G401.6 (cell line): ENCODE measurements at regions not wholly inside any gene's neighbourhood (a gene's known extent, or its start where the extent isn't known, plus 50 kb on each side); places are given as distances from the start of the nearest gene placed in this dataset.
"Not testable (repeated sequence)": the region's sequence is repeated elsewhere in the genome, so short reads cannot be mapped to it uniquely, and the experiment has no call there.

Source experiments
- FAIRE-seq: peaks from 2 replicates; lab custom pipeline; 2012; peaks lifted over from hg19 to GRCh38; lab: Jason Lieb, UNC

DNA sequence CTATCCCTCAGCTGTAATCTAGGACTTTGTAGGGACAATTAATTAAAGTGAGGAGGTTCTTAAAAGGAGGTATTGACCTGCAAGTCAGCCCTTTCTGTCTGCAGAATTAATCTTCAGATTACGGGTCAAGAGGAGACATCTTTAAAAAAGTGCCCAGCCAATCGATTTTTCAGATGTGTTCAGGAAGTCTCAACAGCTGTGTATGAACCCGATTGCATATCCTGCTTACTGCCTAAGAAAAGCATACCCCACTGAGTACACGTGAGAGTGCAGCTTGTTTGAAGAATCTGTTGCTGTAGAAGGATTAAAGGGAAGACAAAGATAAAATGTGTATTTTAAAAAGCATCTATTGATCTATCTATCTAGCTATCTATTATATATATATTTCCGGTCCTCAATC, 1194.5 kb downstream of the UQCRFS1 start:
- no peak for FAIRE-seq

GRCh38 chr19:28014615-28015405, 1198.1 kb downstream of the UQCRFS1 start:
- no peak for FAIRE-seq

- FAIRE-seq, result peak; percentile 76
Measured at GRCh38 chr19:28012361-28012760, 1200.6 kb downstream of the UQCRFS1 start.

DNA sequence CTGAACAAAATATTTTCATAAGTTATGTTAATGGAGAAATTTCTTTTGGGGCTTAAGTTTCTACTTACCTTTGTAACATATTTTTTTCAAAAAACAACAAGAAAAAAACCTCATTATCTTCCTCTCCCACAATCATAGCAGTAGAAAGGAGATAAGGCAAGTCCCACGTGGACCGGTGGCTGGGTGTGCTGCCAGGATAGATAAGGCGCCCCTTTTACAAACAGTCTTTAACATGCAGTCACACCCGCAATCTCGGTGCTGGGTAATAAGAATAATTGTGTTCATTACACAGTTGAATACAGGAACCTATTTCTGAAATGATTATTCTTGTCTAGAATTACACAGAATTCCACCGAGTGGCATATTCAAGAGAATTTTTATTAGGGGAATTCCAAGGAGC, 1202.3 kb downstream of the UQCRFS1 start:
- peak; percentile 94 for FAIRE-seq

GRCh38 chr19:28009696-28010095, 1203.3 kb downstream of the UQCRFS1 start:
- peak; percentile 44 for FAIRE-seq

DNA sequence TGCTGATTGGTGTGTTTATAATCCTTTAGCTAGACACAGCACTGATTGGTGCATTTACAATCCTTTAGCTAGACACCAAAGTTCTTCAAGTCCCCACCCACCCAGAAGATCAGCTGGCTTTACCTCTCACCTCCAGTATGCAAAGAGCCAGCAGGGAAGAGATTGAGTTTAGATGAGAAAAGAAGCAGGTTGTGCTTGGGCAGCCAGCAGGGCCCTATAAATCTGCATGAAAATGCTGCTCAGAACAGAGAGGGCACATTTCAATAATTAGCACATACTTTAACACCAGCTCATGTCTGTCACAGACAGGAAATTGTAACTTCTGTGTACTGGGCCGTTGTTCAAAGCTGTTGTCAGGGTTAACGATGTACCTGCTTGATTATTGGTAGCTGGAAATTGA, 1204.3 kb downstream of the UQCRFS1 start:
- FAIRE-seq, result peak; percentile 68

DNA sequence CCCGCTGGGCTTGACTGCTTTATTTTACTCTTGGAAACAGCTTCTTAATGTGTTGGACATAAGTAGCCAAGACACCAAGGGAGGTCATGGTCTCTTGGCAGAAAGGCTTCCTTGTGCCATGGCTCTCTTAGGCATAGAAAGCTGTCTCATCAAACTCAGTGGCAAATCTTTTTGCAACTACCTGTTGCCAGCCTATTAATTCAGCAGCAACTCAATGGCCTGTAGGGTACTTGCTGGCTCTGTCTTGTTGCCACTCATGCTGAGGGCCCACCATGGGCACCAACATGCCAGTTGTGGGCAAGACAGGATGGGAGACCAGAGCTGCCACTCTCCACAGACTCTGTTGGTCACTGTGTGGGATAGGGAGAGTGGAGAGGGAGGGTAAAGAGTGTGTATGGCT, 1209.4 kb downstream of the UQCRFS1 start:
- FAIRE-seq, result no peak

DNA sequence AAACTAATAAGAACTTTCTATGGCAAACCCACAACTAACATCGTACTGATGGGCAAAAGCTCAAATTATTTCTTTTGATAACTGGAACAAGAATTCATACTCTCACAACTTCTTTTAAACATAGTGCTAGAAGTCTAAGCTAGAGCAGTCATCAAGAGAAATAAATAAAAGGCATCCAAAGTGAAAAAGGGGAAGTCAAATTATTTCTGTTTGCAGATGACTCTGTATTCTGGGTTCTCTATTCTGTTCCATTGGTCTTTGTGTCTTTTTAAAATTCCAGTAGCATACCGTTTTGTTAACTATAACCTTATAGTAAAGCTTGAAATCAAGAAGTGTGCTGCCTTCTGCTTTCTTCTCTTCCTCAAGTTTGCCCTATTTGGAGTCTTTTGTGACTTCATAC, 1215.9 kb downstream of the UQCRFS1 start:
- no peak for FAIRE-seq

DNA sequence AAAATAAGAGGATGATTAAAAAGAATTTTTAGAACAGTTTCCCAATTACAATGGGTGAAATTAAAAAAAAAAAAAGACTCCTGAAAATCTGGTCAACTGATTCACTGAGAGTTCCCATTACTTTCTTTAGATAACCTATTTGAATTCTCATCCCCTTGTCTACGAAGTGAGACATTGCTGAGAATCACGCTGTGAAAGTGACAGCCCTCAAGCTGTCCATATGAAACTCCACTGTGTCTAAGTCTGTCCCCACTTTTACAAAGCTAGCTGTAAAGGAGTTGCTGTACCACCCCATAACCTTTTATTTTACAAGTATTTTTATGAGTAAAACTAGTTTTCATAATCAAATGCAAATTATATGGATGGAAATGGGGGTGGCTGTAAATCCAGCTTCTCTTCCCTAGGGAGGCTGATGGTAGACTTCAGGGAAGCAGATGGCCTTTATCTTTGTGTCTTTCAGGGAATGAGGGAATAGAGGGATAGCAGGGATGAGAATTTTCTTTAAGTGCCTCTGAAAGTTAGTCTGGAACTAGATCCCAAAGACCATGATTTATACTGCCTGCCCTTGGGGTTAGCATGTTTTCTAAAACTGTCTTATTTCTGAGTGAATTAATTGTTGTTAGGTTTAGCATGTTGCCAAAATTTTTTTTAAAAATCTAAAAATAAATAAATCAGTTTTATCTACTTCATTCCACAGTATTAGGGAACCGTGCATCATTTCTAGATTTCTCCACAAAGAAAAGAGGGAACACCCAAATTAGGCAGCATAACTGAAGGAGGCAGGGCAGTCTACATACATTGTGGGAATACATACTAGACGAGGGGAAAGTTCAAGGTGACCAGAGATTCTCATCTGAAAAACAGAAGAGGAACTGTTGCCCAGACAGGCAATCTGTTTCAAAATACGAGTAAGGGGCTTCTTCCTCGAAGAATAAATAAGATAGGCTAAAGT, 1219.1 kb downstream of the UQCRFS1 start:
- FAIRE-seq, result no peak

DNA sequence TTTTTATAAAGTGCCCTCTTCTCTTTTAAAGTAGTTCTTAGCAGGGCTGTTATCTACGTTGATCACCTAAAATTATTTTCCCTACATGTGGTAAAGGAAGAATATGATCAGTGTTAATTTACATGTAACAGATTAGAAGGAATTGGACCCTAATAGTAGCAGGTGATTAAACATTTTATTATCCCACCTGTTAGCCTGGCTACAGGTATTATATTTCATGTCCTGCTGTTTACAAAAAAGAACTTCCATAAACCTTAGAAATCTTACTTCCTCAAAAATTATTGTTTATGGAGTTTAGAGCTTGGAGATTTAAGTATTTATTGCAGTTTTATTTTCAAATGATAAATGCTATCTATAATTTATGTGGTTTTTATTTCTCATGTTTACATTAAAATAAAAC, 1226.7 kb downstream of the UQCRFS1 start:
- FAIRE-seq, result no peak

DNA sequence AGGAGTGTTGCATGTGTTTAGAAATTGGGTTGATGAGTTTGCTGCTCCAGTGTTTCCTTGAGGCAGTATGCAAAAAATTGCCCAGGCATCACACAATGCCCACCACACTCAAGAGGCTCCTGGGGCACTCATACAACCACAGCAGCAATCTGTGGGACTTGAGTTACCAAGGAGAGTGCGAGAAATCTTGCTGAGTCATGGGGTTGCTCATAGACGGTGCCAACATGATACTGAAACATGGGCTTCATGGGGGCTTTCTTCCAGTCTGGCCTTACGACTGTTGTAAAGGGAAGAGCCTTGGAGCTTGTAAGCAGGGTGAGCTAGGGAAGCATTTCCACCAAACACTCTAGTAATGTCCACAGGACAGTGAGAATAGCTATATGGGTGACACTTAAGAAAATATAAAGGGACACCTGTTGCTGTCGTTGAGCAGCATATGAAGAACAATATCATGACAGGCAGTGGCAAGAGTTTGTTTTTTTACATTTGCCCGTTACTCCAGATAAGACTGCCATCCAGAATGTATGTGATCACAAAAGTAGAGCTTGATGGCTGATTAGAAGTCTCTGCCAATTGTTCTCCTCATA, 1237.4 kb downstream of the UQCRFS1 start:
- no peak for FAIRE-seq

DNA sequence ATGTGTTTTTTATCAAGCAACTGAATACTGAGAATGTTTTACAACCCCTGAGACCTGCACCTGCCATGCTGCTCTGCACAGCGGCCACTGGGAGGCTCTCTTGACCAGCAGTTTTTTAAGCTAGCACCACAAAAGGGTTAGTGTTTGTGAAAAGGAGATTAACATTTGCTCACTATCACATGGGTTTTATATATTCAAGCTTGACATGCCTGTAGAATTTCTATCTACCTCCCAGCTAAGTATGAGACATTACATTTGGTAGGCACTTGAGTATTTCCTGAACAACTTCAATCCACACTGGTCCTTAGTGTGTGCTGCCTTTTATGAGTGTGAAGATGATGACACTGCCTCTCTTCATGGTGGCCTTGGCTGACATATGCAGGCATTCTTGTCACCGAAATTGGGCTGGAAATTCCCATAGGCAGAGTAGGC, 1238.9 kb downstream of the UQCRFS1 start:
- peak; percentile 96 for FAIRE-seq

DNA sequence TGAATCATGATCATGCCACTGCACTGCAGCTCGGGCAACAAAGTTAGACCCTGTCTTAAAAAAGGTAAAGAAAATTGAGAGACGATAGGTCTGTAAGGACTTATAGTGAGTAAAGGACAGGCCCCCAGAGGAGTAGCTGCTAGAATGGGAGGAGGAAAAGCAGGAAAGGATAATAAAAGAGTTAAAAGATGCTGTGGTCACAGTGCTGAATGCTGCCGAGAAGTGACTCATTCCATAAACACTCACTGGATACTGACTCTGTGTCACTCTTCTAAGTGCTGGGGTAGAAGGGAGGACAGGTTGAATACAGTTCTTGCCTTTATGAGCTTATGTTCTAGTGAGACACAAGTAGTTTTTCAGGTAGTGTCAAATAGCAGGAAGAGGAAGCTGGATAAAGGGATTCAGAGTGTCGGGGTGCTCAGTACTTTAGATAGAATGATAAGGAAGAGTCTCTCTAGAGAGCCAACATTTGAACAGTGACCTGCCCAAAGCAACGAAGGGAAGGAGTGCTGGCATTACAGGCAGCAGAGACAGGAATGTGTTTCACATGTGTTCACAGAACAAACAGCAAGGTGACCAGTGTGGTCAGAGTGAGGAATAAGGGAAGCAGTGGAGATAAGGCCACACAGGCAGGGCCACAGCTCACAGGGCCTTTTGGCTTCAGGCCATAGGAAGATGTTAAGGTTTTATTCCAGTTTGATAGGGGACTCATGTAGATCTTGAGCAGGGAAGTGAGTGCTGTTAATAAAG, 1240.5 kb downstream of the UQCRFS1 start:
- FAIRE-seq, result peak; percentile 98

GRCh38 chr19:27971869-27972268, 1241.1 kb downstream of the UQCRFS1 start:
- FAIRE-seq, result no peak

GRCh38 chr19:27971071-27971470, 1241.9 kb downstream of the UQCRFS1 start:
- FAIRE-seq, result peak; percentile 99

DNA sequence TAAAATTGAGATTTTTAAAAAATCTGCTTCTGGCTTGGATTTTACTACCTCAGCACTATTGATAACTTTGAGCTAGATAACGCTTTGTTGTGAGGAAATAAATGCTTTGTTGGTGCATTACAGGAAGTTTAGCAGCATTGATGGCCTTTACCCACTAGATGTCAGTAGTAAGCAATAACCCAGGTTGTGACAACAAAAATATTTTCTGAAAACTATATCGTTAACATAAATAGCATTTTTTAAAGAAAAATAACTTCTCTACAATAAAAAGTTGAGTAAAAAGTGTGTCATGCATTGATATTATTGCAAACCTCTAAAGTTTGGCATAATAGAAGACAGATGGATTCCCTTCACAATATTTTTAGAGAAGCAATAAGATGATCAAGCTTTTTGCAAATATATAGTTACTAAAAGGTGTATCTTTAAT, 1246.5 kb downstream of the UQCRFS1 start:
- FAIRE-seq, result peak; percentile 97

GRCh38 chr19:27964185-27964584, 1248.8 kb downstream of the UQCRFS1 start:
- peak; percentile 37 for FAIRE-seq

DNA sequence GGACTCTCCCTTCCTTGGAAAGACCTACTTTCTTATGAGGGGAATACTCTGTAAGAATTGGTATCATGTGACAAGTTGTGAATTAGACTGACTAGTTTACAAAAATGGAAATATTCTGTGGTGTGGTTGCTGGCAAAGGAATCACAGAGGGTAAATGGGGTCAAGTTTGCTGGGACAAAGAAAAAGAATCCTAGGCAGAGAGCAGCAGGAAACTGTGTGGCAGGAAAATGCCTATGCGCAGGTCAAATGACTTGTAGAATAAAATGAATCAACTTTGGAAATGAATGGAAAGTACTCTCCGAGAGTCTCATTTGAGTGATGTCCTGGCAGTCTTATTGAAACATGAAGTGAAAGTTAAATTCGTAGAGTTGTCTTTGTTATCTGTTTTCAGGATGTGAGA, 1250.7 kb downstream of the UQCRFS1 start:
- FAIRE-seq, result no peak

GRCh38 chr19:27955485-27956480, 1257.2 kb downstream of the UQCRFS1 start:
- no peak for FAIRE-seq

DNA sequence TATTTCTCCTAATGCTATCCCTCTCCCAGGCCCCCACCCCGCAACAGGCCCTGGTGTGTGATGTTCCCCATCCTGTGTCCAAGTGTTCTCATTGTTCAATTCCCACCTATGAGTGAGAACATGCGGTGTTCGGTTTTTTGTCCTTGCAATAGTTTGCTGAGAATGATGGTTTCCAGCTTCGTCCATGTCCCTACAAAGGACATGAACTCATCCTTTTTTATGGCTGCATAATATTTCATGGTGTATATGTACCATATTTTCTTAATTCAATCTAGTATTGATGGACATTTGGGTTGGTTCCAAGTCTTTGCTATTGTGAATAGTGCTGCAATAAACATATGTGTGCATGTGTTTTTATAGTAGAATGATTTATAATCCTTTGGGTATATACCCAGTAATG, 1270.3 kb downstream of the UQCRFS1 start:
- FAIRE-seq, result not testable (repeated sequence)

DNA sequence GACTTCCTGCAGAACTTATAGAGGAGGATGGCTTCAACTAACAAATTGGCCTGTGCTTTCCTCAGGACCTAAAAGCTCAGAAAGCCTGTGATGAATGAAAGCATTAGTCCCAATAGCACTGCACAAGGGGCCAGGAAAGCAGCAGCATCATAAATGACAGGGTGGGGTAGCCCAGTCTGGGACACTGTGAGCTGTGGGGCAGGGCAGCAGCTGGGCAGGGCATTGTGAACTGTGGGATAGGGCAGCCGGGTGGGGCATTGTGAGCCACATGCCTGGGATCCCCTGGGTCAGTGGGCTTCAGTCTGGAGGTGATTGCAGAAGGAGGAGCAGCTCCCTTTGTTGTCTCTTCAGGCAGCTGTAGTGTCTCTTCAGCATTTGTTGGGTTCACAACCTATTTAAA, 1276.8 kb downstream of the UQCRFS1 start:
- FAIRE-seq, result no peak
